Mucosa of gallbladder (tissue), 1 donor: ENCODE measurements at regions not wholly inside any gene's neighbourhood (a gene's known extent, or its start where the extent isn't known, plus 50 kb on each side); places are given as distances from the start of the nearest gene placed in this dataset.
"Not testable (repeated sequence)": the region's sequence is repeated elsewhere in the genome, so short reads cannot be mapped to it uniquely, and the experiment has no call there.

Experiments used
- DNase-seq: peaks from one replicate; pipeline ENCODE4 v3.0.0-alpha.2; 2020; ENCODE audit warnings: low spot score
- donor health status: DM: no; HTN: no; CAD: no.

DNA sequence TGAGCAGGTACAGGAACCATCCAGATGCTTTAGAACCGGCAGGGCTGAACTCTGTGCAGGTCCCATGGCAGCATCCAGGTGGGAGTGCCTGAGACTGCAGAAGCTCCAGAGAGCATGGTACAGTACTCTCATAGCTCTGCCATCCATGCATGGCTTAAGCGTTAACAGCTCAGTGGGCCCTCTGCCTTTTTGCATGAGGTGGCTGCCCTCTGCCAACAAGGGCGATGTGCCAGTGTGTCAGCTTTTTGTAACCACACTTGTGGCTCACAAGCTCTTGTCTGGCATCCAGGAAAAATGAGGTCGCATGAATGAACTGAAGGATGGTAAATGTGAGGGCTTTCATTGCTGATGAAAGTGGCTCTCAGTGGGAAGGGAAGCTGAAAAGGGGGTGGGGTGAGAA lies 950.1 kb downstream of the DIPK2A start:
- DNase-seq: no peak

DNA sequence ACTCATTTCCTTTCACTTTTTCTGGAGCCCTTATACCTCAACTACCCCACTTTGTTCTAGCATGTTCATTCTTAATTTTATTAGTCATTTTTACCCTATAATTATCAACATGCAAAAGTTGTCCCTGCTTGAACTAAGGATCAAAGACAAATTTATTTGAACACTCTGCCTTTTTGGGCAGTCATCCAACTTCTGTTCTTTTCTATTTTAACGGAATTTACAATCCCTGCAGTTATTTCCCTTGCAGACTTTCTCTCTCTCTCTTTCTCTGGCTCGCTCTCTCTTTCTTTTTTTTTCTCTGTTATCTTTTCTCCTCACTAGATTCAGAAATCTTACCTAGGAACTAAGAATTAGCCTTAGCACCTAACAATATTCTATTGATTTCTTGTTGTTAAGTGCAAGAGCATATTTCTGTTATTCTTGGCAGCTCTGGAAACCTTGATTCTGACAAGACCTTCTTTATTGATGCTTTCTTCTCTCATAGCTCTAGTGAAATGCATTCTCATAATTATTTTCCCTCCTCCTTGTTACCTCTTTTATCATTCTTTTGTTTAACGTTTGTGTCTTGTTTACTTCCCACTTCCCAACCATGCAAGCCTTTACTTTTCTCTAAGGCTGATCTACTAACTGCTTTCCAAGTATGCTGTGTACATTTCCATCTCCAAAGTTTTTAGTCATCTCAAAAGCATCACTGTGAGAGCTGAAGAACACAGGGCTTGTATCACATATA lies 951.6 kb downstream of the DIPK2A start:
- DNase-seq: no peak

DNA sequence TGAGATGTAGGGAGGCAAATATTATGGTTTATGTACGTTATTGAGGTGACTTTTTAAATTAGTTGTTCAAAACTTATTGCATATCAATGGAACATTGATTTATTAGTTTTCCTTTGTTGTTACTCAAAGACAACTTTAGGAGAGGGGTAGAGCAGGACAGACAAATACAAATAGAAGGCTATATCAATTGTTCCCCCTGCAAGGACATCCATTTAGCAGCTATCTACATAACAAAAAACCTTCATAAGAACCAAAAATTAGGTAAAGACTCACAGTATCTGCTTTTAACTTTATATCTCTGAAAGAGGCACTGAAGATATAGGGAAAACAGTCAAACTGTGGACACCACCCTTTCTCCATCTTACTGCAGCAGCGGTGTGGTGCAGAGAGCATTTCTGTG lies 958.8 kb downstream of the DIPK2A start:
- no peak for DNase-seq

DNA sequence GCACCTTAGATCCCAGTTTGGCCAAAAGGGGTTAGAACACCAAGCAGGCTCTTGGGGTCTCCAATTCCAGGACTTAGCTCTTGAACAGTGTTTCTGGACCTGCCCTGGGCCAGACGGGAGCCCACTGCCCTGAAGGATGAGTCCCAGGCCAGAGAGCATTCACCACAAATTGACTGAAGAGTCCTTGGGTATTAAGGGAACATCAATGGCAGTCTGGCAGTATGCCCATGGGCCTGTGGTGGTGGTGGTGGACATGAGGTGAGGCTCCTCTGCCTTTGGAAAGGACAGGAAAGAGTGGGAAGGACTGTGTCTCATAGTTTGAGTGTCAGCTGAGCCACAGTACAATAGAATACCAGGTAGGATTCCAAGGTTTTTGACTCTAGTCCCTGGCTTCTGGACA lies 960.0 kb downstream of the DIPK2A start:
- no peak for DNase-seq

DNA sequence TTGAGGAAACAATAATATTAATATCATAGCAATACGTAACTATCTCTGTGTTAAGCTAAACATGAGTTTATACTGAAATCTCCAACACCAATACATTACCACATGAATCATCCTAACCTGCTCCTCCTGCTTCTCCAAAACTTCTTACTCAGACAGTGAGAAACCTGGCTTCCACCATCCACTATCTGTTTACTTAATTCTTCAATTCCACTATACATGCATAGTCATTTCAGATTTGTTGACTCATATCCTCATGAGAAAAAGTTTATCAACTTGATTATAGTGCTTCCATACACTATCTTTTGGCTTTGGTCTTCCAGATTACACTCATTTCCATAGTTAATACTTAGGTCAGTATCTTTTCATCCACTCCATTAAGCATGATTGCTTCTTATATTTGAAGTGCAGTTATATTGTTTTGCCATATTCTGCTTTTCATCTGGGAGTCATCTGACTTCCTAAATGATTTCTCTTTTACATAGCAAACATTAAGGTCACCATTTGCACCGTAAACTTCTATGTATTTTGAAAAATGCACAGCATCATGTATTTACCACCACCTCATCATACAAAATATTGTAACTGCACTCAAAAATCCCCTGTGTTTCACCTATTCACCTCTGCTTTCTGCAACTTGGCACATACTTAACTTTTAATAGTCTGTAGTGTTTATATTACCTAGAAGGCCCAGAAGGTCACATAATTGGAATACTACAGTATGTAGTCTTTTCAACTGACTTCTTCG lies 970.6 kb downstream of the DIPK2A start:
- DNase-seq: no peak

DNA sequence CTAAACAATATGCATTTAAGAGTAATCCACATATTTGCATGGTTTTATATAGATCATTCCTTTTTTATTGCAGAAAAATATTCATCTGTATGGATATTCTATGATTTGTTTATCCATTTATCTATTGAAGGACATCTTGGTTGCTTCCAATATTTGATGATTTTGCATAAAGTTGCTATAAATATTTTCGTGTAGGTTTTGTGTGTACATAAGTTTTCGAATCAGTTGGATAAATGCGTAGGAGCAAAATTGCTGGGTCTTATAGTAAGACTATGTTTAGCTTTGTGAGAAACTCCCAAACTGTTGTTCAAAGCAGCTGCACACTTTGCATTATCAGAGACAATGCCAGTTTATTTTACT lies 971.2 kb downstream of the DIPK2A start:
- DNase-seq: no peak

DNA sequence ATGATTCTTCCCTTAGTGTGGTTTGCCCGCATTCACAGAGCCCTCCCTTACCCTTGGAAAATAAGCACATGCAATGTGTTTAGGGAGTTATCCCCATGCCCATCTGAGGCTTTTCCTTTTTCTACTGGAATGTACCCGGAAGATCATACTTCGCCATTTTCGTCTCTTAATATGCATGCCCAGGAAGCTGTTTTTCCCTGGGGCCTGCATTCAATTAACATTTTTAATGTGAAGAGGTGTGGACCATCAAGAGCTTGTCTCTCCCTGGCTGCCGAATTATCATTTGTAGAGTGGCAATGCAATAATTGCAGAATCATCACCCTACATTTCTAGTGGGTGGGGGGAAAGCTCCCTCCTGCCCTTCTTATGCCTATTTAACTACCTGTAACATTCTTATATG lies 976.3 kb downstream of the DIPK2A start:
- DNase-seq: no peak

DNA sequence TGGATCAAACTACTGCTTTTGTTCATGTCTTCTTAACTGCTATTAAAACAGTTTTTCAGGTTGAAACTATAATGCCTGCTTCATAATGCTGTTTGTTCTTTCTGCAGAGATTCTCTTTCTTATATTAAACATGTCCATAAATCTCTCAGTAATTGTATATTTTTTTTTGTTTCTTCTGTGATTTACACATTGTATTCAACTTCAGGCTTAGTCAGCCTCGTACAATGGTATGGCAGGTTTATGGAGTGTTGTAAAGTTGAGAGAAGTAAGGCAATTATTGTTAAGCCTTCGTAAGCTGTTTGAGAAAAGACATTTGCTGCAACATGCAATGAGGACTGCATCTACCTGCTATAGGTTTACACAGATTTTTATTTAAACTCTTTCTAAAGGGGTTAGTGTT lies 977.1 kb downstream of the DIPK2A start:
- DNase-seq: no peak

DNA sequence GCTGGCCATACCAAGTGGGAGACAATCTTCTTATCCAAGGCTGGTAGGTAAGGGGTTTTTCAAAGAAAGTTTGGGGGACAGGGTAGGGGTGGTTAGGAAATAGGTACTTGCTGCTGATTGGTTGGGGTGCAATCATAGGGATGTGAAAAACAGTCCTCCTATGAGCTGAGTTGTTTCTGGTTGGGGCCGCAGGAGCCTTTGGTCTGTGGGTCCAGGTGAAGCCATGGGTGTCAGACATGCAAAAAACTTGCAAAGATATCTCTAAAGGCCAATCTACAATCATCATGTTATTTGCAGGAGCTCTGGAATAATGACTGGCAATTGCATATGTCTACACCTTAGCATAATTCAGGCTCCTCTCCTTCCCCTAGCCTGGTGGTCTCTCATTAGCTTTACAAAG lies 982.3 kb downstream of the DIPK2A start:
- DNase-seq: no peak

DNA sequence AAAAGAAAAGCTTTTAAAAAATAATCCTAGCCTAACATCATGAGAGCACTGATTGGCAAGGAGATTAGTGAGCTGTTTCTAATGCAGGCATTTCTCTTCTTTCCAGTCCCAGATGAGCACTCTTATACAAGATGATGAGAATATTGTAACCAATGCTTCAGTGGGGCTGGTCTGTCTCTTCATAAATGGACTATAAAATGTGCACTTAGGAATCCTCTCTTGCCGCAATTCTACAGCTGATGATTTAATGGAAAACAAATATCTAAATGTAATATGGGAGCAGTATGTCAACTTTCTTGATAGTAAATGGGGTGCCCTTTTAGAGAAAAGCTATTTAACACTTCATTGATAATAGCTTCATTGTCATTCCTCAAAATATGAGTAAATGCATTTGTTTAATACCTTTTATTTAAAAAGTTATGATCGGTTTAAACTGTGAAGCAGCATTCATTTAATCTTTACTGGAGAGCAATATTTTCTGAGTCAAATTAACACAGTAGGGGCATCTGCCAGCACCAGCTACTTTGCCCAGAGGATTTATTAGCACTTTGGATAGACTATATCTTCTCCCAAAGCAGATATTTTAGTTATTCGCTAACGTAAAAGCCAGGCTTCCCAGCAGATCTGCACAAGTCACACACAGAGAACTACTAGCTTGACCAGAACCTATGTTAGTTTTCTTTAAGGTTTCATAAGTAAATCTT lies 985.9 kb downstream of the DIPK2A start:
- DNase-seq: no peak

DNA sequence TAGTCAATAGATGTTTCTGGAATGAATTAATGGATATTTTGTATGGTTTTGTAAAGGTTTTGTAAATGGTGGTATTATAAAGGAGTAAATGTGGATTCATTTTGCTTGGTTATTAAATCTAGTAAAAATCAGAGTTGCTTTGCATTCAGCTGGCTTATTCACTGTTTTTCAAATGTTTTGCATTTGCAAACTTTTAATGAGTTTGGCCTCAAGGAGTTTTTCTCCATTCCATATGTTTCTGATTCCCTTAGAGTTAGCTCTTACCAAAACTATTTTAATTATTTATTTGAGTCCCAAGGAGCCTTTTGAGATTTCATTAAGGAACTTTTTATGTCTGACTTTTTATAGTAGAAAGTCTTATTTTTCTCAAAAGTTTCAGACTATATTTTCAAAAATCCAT lies 992.2 kb downstream of the DIPK2A start:
- no peak for DNase-seq

DNA sequence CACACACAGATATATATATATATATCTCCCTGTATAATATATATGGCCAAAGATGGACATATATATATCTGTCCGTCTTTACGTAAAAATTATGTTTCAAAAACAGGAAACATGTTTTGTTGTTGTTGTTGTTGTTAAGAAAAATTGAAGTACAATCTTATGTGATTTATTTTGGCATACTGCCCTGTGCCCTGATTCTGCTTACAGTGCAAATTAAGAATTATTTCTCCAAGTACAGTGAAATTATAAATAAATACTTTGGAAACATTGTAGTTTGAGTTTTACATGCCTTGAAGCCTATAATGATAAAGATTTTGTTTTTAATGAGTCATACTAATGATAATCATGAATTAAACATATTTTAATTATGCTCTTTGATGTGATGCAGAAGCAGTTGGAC lies 994.9 kb downstream of the DIPK2A start:
- no peak for DNase-seq

DNA sequence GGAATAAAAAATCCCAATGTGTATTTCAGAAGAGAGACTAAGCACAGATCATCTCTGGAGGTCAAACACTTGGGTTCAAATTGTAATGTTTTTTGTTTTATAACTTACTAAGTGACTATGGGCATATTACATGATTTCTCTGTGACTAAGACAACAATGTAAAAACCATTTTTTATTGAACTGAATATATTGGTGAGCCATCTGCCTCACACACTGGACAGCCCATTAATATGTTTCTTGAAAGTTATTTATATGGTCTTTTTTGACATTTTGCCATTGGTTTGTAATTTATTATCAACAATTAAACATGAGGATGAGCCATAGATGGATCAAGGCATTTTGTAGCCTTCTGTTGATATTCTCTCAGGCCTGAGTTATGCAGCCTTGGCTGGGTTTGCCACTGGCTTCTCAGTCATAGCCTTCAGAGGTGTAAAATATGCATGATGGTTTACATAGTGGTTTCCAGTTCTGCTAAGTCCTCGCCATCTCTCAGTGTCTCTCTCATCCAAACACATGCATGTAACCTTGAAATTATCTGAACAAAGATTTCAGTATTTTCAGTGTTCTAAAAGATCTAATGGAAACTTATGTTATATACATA lies 997.2 kb downstream of the DIPK2A start:
- no peak for DNase-seq

DNA sequence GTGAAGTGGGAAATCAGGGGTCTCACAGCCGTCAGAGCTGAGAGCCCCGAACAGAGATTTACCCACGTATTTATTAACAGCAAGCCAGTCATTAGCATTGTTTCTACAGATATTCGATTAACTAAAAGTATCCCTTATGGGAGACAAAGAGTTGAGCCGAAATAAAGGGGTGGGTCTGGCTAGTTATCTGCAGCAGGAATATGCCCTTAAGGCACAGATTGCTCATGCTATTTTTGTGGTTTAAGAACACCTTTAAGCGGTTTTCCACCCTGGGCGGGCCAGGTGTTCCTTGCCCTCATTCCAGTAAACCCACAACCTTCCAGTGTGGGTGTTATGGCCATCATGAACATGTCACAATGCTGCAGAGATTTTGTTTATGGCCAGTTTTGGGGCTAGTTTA lies 1012.9 kb downstream of the DIPK2A start:
- DNase-seq: not testable (repeated sequence)

DNA sequence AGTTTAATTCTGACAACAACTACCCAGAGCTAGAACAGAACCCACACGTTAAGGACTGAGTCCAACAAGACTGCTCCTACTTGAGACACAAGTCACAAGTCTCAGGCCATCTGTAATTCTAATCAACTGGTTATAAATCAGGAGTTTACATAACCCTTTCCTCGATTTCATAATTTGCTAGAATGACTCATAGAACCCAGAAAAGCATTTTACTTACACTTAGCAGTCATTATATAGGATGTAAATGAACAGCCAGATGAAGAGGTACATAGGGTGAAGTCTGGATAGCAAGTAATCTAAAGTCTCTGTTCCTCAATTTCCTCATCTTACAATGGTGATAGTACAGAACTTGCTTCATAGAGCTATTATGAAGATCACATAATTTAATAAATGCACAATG lies 1018.2 kb downstream of the DIPK2A start:
- DNase-seq: no peak

DNA sequence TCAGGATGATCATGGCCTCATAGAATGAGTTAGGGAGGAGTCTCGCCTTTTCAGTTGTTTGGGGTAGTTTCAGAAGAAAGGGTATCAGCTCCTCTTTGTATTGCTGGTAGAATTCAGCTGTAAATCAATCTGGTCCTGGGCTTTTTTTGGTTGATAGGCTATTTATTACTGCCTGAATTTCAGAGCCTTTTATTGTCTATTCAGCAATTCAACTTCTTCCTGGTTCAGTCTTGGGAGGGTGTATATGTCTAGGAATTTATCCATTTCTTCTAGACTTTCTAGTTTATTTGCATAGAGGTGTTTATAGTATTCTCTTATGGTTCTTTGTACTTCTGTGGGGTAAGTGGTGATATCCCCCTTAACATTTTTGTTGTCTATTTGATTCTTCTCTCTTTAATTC lies 1024.2 kb downstream of the DIPK2A start:
- no peak for DNase-seq

DNA sequence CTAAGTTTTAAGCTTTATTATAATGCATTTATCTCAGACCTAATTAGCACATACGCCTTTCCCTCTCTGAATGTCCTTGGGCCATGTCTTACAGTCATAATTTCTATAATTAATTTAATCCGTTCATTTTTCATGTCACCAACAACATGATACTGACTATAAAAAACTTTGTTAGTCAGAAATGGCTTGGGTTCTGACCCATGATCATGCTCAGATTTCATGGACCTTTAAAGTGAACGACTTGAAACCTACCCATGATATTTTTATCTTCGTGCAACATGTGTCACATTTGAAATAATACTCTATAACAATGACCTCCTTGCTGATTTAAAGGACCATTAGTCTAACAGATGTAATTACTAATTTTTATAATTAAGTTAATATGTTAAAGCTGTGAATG lies 1033.8 kb downstream of the DIPK2A start:
- DNase-seq: no peak

DNA sequence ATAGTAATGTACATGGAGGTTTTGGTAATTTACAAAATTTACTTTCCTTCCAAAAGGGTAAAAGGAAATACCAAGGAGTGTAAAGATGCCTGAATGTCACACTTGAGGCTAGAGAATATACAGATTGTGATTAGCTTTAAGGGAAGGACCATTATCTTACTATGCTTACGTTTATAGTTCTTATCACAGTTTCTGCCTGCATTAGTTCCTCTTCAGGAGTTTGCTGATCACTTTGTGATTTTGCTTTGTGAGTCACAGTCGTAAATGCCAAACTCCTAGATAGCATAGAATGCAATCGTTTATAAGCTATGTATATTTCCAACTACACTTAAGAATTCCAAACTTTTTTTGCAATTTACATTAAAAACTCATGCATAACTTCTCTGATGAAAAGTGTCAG lies 1034.6 kb downstream of the DIPK2A start:
- no peak for DNase-seq

DNA sequence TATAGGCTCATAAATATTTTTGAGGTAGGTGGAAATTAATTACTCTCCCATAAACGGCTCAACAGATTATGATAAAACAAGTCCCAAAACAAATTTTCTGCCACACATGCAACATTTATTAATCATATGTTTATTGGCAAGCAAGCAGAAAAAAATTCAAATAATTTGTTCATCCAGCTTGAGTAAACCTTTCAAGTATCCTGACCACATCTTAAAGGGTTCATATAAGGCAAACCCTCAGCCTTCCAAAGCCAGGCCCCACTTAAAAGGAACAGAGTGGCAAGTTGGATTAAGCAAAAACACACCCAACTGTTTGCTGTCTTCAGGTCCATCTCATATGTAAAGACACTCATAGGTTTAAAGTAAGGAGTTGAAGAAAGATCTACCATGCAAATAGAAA lies 1042.3 kb downstream of the DIPK2A start:
- DNase-seq: no peak

DNA sequence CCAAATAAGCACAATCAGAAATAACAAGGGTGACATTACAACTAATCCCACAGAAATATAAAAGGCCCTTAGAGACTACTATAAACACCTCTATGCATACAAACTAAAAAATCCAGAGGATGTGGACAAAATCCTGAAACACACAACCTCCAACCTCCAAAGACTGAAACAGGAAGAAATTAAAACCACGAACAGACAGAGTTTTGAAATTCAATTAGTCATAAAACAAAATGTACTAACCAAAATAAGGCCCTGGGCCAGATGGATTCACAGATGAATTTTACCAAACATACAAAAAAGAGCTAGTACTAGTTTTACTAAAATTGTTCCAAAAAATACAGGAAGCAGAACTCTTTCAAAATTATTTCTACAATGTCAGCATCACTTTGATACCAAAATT lies 1043.6 kb downstream of the DIPK2A start:
- no peak for DNase-seq

DNA sequence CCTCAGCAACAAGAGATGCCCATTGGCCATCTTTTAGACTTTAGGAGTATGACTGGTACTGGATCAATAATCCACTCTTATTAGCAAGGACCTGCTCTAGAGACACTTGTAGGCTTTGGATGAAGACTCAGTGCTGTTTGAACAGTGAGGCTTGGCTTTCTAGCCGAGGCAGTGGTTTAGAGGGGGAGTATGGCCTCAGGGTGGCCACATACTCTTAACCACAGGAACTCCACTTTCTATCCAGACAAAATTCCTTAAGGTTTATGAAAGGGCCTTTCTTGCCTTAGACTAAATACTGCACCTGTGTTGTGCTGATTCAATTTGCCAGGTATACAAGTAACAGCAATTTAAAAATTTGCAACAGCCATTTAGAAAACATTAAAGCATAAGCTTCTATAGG lies 1046.3 kb downstream of the DIPK2A start:
- DNase-seq: no peak

DNA sequence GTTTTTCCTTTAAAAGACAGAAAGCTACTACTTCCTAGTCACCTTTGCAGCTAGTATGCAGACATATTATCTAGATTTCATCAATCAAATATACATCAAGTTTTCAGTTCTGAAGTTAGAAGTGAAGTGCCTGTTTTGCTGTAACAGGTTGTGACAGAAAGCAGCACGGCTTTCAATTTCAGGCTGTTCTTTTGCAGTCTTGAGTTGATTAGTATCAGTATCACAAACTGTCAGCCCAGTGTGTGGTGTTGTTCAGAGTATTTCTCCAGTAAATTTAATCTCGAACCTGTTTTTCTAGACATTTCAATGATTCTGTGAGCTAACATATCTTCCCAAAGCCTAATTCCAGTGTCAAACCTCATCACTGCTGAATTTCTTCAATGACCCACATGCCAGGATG lies 1050.8 kb downstream of the DIPK2A start:
- no peak for DNase-seq

DNA sequence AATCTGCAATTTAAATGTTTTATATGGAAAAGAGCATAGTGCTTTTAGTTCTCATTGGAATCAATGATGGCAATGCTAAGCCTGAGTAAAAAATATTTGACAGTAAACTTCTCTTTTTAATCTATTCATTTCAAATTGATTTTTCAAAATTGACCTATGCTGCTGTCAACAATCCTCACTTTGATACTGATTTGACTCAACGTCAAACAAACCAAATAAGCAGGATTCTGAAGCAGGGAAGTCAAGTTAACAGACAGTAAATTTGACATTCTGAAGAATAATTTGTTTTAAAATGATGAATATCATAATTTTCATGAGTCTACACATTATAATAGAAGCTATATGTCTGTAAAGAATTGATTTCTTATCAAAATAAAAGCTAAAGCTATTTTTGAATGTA lies 1053.1 kb downstream of the DIPK2A start:
- no peak for DNase-seq
